ENCODE measurements at regions not wholly inside any gene's neighbourhood (a gene's known extent, or its start where the extent isn't known, plus 50 kb on each side); places are given as distances from the start of the nearest gene placed in this dataset.

GRCh38 chr14:98296895-98297294 lies 975.1 kb downstream of the BCL11B start:
- TF ChIP-seq CTCF (IDR thresholded peaks at IDR 0.05): no peak
- DNase-seq: no peak
- Histone ChIP-seq H3K9me3 (no peaks in the 10 kb centered on the region), H3K27ac (no peak overlapping the region), H3K36me3 (no peaks in the 10 kb centered on the region), H3K4me1 (no peaks in the 10 kb centered on the region), H3K4me3 (no peak overlapping the region), H3K9ac (ENCODE audit: low read depth in 2 of 2, low read length in 2 of 2) (no peak overlapping the region), H3K27me3 (no peaks in the 10 kb centered on the region)
- intact Hi-C loops (cut with DNase I): no loop called here

DNA sequence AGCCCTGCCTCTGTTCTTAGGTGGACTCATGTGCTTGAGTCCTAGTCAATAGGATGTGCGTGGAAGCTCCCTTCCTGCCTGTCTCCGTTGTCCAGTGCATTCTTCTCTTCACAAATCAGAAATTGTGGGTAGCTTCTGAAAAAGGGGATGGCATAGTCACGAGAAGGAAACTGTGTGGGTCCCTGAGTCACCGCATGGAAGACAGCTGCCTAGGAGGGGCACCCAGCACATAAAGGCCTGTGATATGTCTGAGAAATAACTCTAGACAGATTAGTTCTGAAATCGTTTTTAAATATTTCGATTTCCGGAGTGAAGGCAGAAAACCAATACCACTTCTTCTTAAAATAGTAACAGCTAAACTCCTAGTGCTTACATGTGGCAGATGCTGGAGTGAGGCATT lies 974.4 kb downstream of the BCL11B start:
- no peak for TF ChIP-seq CTCF (IDR thresholded peaks at IDR 0.05)
- no peak overlapping the region for H3K9ac ChIP-seq (ENCODE audit: low read depth in 2 of 2, low read length in 2 of 2)

DNA sequence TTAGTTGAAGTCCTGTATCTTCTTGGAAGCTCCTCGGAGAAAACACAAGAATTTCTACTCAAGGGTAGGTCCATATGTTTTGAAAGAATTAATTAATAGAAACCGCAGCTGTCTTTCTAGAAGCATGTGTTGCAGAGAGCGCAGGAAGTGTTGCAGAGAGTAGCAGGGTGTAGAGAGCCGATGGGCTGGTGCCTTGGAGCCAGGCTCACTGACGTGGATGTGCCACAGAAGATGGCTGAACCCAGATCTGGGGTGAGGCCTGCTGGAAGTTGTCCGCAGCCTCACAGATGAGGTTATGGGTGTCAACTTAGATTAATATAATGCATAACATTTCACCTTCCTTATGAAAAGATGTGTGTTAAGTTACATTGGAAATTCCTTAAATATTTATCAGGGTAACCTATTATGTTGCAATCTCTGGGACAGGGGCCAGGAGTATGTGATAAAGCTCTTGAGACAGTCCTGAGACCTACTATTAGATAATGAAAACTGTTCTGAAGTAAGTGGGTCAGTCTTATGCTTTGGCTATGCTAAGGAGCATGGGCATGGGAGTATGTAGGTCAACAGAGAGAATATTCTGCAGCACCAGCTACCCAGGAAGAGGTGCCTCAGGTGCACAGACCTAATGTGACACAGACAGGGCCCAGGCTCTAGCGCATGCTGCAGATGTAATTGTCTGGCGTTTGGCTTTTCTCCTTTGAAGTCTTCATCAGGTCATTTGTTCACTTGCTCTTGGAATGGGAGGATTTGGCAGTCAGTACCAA lies 973.3 kb downstream of the BCL11B start:
- H3K36me3 ChIP-seq: no peaks in the 10 kb centered on the region
- no peak overlapping the region for H3K4me3 ChIP-seq
- H3K4me1 ChIP-seq: no peaks in the 10 kb centered on the region
- H3K9me3 ChIP-seq: no peaks in the 10 kb centered on the region
- intact Hi-C loops (cut with DNase I): no loop called here
- H3K9ac ChIP-seq (ENCODE audit: low read depth in 2 of 2, low read length in 2 of 2): no peak overlapping the region
- no peaks in the 10 kb centered on the region for H3K27me3 ChIP-seq
- no peak for TF ChIP-seq CTCF (IDR thresholded peaks at IDR 0.05)
- DNase-seq: no peak
- no peak overlapping the region for H3K27ac ChIP-seq

More for the DNA sequence above, 974.4 kb downstream of the BCL11B start:
- Histone ChIP-seq H3K4me3 (no peak overlapping the region), H3K27me3 (no peaks in the 10 kb centered on the region), H3K27ac (no peak overlapping the region), H3K36me3 (no peaks in the 10 kb centered on the region), H3K4me1 (no peaks in the 10 kb centered on the region), H3K9me3 (no peaks in the 10 kb centered on the region)
- intact Hi-C loops (cut with DNase I): no loop called here
- DNase-seq: no peak

DNA sequence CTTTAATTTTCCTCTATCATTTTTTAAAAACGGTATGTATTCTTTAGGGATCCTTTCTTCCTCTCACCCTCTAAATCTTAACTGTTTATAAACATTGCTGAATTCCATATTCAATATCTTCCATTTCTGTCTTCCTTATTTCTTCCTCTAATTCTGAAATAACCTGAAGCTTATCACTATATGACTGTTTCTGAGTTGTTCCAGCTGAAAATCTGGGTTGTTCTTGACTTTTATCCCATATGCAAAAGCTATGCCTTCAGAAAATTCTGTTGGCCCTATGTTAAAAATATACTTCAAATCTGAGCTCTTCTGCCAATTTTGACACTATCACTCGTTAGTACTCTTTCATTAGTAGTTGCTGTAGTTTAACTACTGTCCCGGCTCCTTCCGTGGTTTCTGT lies 970.3 kb downstream of the BCL11B start:
- intact Hi-C loops (cut with DNase I): no loop called here
- TF ChIP-seq CTCF (IDR thresholded peaks at IDR 0.05): no peak
- no peaks in the 10 kb centered on the region for H3K36me3 ChIP-seq
- H3K4me1 ChIP-seq: no peaks in the 10 kb centered on the region
- no peaks in the 10 kb centered on the region for H3K9me3 ChIP-seq
- no peak overlapping the region for H3K4me3 ChIP-seq
- no peak overlapping the region for H3K27ac ChIP-seq
- no peak overlapping the region for H3K9ac ChIP-seq (ENCODE audit: low read depth in 2 of 2, low read length in 2 of 2)
- no peaks in the 10 kb centered on the region for H3K27me3 ChIP-seq
- no peak for DNase-seq

- DNase-seq: no peak
- H3K9ac ChIP-seq (ENCODE audit: low read depth in 2 of 2, low read length in 2 of 2): no peak overlapping the region
- H3K4me3 ChIP-seq: no peak overlapping the region
- no peak overlapping the region for H3K27ac ChIP-seq
- H3K36me3 ChIP-seq: no peaks in the 10 kb centered on the region
- no peaks in the 10 kb centered on the region for H3K4me1 ChIP-seq
- no peaks in the 10 kb centered on the region for H3K9me3 ChIP-seq
- intact Hi-C loops (cut with DNase I): no loop called here
- no peak for TF ChIP-seq CTCF (IDR thresholded peaks at IDR 0.05)
- H3K27me3 ChIP-seq: no peaks in the 10 kb centered on the region
Measured at GRCh38 chr14:98304574-98304973, 967.4 kb downstream of the BCL11B start.

All from colonic mucosa (tissue), 4 donors.